GM23338 (cell line): ENCODE measurements at regions not wholly inside any gene's neighbourhood (a gene's known extent, or its start where the extent isn't known, plus 50 kb on each side); places are given as distances from the start of the nearest gene placed in this dataset.

Experiments
- ATAC-seq: fragments of 200-7000 bp; cut with Tn5 transposase; 3 replicates; pipeline ENCODE4 v1.9.1; 2020
- DNase-seq: peaks from one replicate; pipeline ENCODE4 v3.0.0-alpha.2; 2015; ENCODE audit warnings: low spot score
- H2AFZ ChIP-seq: fragments of 200-600 bp; sonication (generic); 2 replicates; pipeline ENCODE4 v1.8.0; 2016; ENCODE audit warnings: antibody characterized with exemption, mild to moderate bottlenecking, moderate library complexity
- H3F3A ChIP-seq: fragments of 200-600 bp; sonication (generic); replicated peaks from 2 replicates; pipeline ENCODE4 v1.8.0; 2017; ENCODE audit warnings: antibody characterized with exemption, mixed run types, low read depth
- H3K27ac ChIP-seq: fragments of 200-600 bp; sonication (generic); 2 replicates; pipeline ENCODE4 v1.6.1; 2016; ENCODE audit warnings: low read depth
- H3K27me3 ChIP-seq: fragments of 200-600 bp; sonication (generic); 2 replicates; pipeline ENCODE4 v1.8.0; 2016; ENCODE audit warnings: mild to moderate bottlenecking, mixed run types, moderate library complexity; ENCODE audit not compliant: insufficient read depth
- H3K36me3 ChIP-seq: fragments of 200-600 bp; sonication (generic); 2 replicates; pipeline ENCODE4 v1.8.0; 2016; ENCODE audit warnings: mild to moderate bottlenecking; ENCODE audit not compliant: insufficient read depth
- H3K4me1 ChIP-seq: fragments of 200-600 bp; sonication (generic); 2 replicates; pipeline ENCODE4 v1.8.0; 2016; ENCODE audit warnings: mild to moderate bottlenecking, moderate library complexity; ENCODE audit not compliant: insufficient read depth
- H3K4me2 ChIP-seq: fragments of 200-600 bp; sonication (generic); 2 replicates; pipeline ENCODE4 v1.7.1; 2017; ENCODE audit warnings: mixed run types
- H3K4me3 ChIP-seq: fragments of 200-600 bp; sonication (generic); 2 replicates; pipeline ENCODE4 v1.6.1; 2016; ENCODE audit warnings: mixed run types
- H3K79me2 ChIP-seq: fragments of 200-600 bp; sonication (generic); replicated peaks from 2 replicates; pipeline ENCODE4 v1.8.0; 2017; ENCODE audit warnings: mild to moderate bottlenecking; ENCODE audit not compliant: insufficient read depth
- H3K9me2 ChIP-seq: fragments of 200-600 bp; sonication (generic); 2 replicates; pipeline ENCODE4 v1.8.0; 2017; ENCODE audit not compliant: insufficient read depth
- H4K20me1 ChIP-seq: fragments of 200-600 bp; sonication (generic); replicated peaks from 2 replicates; pipeline ENCODE4 v1.8.0; 2017; ENCODE audit warnings: mild to moderate bottlenecking; ENCODE audit not compliant: insufficient read depth
- H3K27ac Mint-ChIP-seq: 2 replicates; pipeline ENCODE4 v1.8.0; 2020; ENCODE audit warnings: inconsistent platforms, mild to moderate bottlenecking, moderate library complexity, mixed read lengths
- H3K27me3 Mint-ChIP-seq: 3 replicates; pipeline ENCODE4 v1.8.0; 2022; ENCODE audit warnings: low read depth, mild to moderate bottlenecking, moderate library complexity, mixed read lengths, inconsistent platforms; ENCODE audit not compliant: insufficient read depth, poor library complexity
- H3K36me3 Mint-ChIP-seq: 3 replicates; pipeline ENCODE4 v1.8.0; 2021; ENCODE audit warnings: low read depth, mild to moderate bottlenecking, inconsistent platforms, moderate library complexity, mixed read lengths
- H3K4me1 Mint-ChIP-seq: 3 replicates; pipeline ENCODE4 v1.8.0; 2020; ENCODE audit warnings: mild to moderate bottlenecking, inconsistent platforms, mixed read lengths
- H3K4me3 Mint-ChIP-seq: 3 replicates; pipeline ENCODE4 v1.8.0; 2021; ENCODE audit warnings: moderate library complexity, mild to moderate bottlenecking, inconsistent platforms, mixed read lengths
- H3K9me3 Mint-ChIP-seq: 3 replicates; pipeline ENCODE4 v1.8.0; 2020; ENCODE audit warnings: moderate library complexity, mild to moderate bottlenecking, inconsistent platforms, mixed read lengths
- CREB1 ChIP-seq: fragments of 250-450 bp; sonication (Bioruptor Pico); IDR thresholded peaks from 2 replicates; pipeline ENCODE4 v1.5.0; 2020; ENCODE audit warnings: low read depth, mild to moderate bottlenecking, moderate library complexity
- CTCF ChIP-seq, 2 experiments: fragments of 200-600 bp in 1 of 2; sonication (generic) in 1 of 2; conservative IDR thresholded peaks; 2 replicates each; pipeline versions ENCODE4 v1.5.1 to v1.6.1; 2016 to 2017; ENCODE audit warnings: antibody characterized with exemption in 2 of 2, low read depth in 2 of 2, mild to moderate bottlenecking in 2 of 2, moderate library complexity in 1 of 2
- ETS1 ChIP-seq: IDR thresholded peaks from 2 replicates; pipeline ENCODE4 v1.6.1; 2016; ENCODE audit warnings: antibody characterized with exemption
- EZH2 ChIP-seq: fragments of 200-600 bp; sonication (generic); IDR thresholded peaks from one replicate; pipeline ENCODE4 v1.8.0; 2017; ENCODE audit warnings: antibody characterized with exemption, mild to moderate bottlenecking, low read depth; ENCODE audit not compliant: unreplicated experiment
- EZH2phosphoT487 ChIP-seq: fragments of 200-600 bp; sonication (generic); IDR thresholded peaks from one replicate; pipeline ENCODE4 v1.8.1; 2018; ENCODE audit warnings: antibody characterized with exemption; ENCODE audit not compliant: unreplicated experiment
- NANOG ChIP-seq: IDR thresholded peaks from 2 replicates; pipeline ENCODE4 v1.6.1; 2016; ENCODE audit warnings: antibody characterized with exemption, borderline replicate concordance
- POLR2AphosphoS5 ChIP-seq: IDR thresholded peaks from 2 replicates; pipeline ENCODE4 v1.6.1; 2016; ENCODE audit warnings: antibody characterized with exemption, low read depth
- ZNF114 ChIP-seq: fragments of 250-450 bp; sonication (Bioruptor Pico); IDR thresholded peaks from 2 replicates; pipeline ENCODE4 v1.5.0; 2020; ENCODE audit warnings: mild to moderate bottlenecking, moderate library complexity
- ZNF331 ChIP-seq: fragments of 250-450 bp; sonication (Bioruptor Pico); IDR thresholded peaks from 2 replicates; pipeline ENCODE4 v1.5.0; 2020; ENCODE audit warnings: low read depth, mild to moderate bottlenecking, moderate library complexity
- ZNF462 ChIP-seq: fragments of 250-450 bp; sonication (Bioruptor Pico); IDR thresholded peaks from 2 replicates; pipeline ENCODE4 v1.5.0; 2020; ENCODE audit warnings: mild to moderate bottlenecking, moderate library complexity

GRCh38 chr9:16336833-16337232, 533.6 kb downstream of the BNC2 start:
- DNase-seq, result no peak
- H3K4me3 ChIP-seq, result no peak overlapping the region
- no peaks in the 10 kb centered on the region for H3K79me2 ChIP-seq

GRCh38 chr9:16337322-16338029, 533.0 kb downstream of the BNC2 start:
- no peaks in the 10 kb centered on the region for H3K27me3 ChIP-seq
- no peaks in the 10 kb centered on the region for H4K20me1 ChIP-seq
- no peak overlapping the region for H2AFZ ChIP-seq
- peaks cover 3% of the 10 kb centered on the region for H3K27me3 Mint-ChIP-seq
- no peak overlapping the region for H3K4me3 ChIP-seq
- H3K36me3 Mint-ChIP-seq, result no peaks in the 10 kb centered on the region; the same call in 2 of the 3 replicates
- no peak overlapping the region for H3K4me2 ChIP-seq
- H3K4me1 ChIP-seq, result no peaks in the 10 kb centered on the region
- no peaks in the 10 kb centered on the region for H3K4me1 Mint-ChIP-seq
- H3K36me3 ChIP-seq, result no peaks in the 10 kb centered on the region
- ATAC-seq (no peak), DNase-seq (no peak)
- H3K9me3 Mint-ChIP-seq, result no peaks in the 10 kb centered on the region
- no peak overlapping the region for H3K27ac ChIP-seq
- no peaks in the 10 kb centered on the region for H3K79me2 ChIP-seq
- H3F3A ChIP-seq, result no peaks in the 10 kb centered on the region
- H3K27ac Mint-ChIP-seq, result no peak overlapping the region
- H3K4me3 Mint-ChIP-seq, result no peak overlapping the region
- peaks cover 19% of the 10 kb centered on the region; the same call in 1 of the 2 replicates for H3K9me2 ChIP-seq
- no peak for TF ChIP-seq NANOG
- TF ChIP-seq ETS1, result no peak
- TF ChIP-seq POLR2AphosphoS5, result no peak
- no peak for TF ChIP-seq ZNF462 (CRISPR knock-in tag)
- TF ChIP-seq ZNF114, result no peak
- TF ChIP-seq ZNF331 (CRISPR knock-in tag), result no peak
- no peak for TF ChIP-seq EZH2phosphoT487

More at GRCh38 chr9:16336833-16337232, 533.6 kb downstream of the BNC2 start:
- Mint-ChIP-seq H3K4me1 (no peaks in the 10 kb centered on the region), H3K4me3 (no peak overlapping the region), H3K27ac (no peak overlapping the region), H3K27me3 (peaks cover 3% of the 10 kb centered on the region), H3K9me3 (no peaks in the 10 kb centered on the region), H3K36me3 (no peaks in the 10 kb centered on the region; the same call in 2 of the 3 replicates)
- H3K27me3 ChIP-seq, result no peaks in the 10 kb centered on the region
- H4K20me1 ChIP-seq, result no peaks in the 10 kb centered on the region
- H3K4me2 ChIP-seq, result no peak overlapping the region
- no peaks in the 10 kb centered on the region for H3K4me1 ChIP-seq
- H3K27ac ChIP-seq, result no peak overlapping the region
- peaks cover 19% of the 10 kb centered on the region; the same call in 1 of the 2 replicates for H3K9me2 ChIP-seq
- H3K36me3 ChIP-seq, result no peaks in the 10 kb centered on the region
- TF ChIP-seq EZH2phosphoT487 (no peak), ZNF331 (CRISPR knock-in tag) (no peak), CTCF (conservative IDR thresholded peaks at IDR 0.05; ENCODE audit: low read depth in 2 of 2) (no peak), POLR2AphosphoS5 (no peak), EZH2 (no peak), ZNF114 (no peak), CREB1 (CRISPR knock-in tag) (no peak)
- no peaks in the 10 kb centered on the region for H3F3A ChIP-seq
- no peak for ATAC-seq
- H2AFZ ChIP-seq, result no peak overlapping the region
